ENCODE measurements at regions not wholly inside any gene's neighbourhood (a gene's known extent, or its start where the extent isn't known, plus 50 kb on each side); places are given as distances from the start of the nearest gene placed in this dataset.

- no peak for TF ChIP-seq CTCF (IDR thresholded peaks at IDR 0.05; ENCODE audit: low read length)
- TF ChIP-seq EZH2 (IDR thresholded peaks at IDR 0.05; ENCODE audit: borderline replicate concordance, low read length), result no peak
Measured at GRCh38 chr4:118585015-118585414, 100.2 kb upstream of the METTL14 start.

All from OCI-LY1 (cell line).